ENCODE measurements at regions not wholly inside any gene's neighbourhood (a gene's known extent, or its start where the extent isn't known, plus 50 kb on each side); places are given as distances from the start of the nearest gene placed in this dataset.
"Not testable (repeated sequence)": the region's sequence is repeated elsewhere in the genome, so short reads cannot be mapped to it uniquely, and the experiment has no call there.

- DNase-seq: no peak
Measured at GRCh38 chr10:25076506-25077177, 60.2 kb downstream of the THNSL1 start.

DNA sequence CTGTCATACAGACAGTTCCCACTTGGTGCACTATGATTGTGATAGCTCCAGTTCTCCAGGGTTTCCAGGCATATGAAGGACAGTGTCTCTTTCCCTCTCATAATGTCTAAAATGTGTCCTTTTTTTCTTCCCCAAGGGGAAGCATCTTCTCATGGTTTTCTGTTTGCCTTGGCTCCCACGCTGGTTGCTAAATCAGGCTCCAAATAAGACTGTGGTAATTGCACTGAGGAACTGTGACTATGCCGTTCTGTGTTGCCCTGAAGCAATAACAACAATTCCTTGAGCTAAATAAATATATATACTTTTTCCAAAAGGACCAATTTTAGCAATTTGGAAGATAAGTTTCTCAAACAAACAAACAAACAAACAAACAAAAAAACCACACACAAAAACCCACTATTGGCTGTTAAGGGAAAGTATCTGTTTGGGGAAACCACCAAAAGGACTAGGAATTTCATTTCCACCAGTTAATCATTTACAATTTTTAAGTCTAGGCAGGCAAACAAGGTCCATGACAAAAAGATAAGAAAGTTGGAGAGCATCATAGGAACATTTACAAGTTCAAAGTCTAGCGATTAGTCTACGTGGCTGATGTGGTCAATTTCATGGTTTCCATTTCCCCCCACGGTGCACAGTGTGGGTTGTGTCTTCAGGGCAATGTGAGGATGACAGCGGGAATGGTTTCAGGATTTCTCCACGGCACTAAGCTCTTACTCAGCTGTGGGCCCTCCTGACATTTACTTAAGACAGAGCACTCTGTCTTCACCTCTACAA lies 62.4 kb downstream of the THNSL1 start:
- DNase-seq: no peak

DNA sequence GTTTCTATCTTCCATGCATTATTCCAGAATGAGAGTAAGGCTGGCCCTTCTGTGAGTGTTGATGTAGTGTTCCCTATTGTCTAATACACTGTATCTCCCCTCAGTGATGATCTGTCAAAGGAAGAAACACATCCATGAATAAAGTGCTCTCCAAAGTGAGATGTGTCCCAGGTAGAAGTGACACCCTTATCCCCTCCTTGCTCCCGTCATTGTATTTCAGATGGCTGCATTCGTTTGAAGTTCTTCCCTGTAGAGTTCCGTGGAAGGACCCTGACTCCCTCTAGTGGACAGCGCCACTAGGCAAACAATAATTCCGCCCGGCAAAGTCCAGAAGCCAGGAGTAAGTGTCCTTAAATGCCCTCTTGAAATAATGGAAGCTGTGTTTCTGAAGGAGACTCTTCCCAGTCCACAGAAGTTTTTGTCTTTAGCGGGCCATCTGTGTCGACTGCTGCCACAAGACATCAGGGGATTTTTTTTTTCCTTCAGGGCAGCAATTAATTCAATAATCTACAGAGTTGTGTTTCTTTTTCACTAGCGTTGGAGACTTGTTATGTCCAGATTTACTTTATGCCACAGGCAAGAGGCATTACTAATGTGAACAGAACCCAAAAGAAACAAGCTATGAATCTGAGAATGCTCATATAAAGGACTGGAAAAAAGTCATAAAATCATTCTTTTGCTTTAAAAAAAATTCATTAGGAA lies 64.6 kb downstream of the THNSL1 start:
- DNase-seq: peak in 4 of 5 donors; percentile 20 to 52 (median 36)

- no peak for DNase-seq
Measured at GRCh38 chr10:25082276-25083204, 66.1 kb downstream of the THNSL1 start.

DNA sequence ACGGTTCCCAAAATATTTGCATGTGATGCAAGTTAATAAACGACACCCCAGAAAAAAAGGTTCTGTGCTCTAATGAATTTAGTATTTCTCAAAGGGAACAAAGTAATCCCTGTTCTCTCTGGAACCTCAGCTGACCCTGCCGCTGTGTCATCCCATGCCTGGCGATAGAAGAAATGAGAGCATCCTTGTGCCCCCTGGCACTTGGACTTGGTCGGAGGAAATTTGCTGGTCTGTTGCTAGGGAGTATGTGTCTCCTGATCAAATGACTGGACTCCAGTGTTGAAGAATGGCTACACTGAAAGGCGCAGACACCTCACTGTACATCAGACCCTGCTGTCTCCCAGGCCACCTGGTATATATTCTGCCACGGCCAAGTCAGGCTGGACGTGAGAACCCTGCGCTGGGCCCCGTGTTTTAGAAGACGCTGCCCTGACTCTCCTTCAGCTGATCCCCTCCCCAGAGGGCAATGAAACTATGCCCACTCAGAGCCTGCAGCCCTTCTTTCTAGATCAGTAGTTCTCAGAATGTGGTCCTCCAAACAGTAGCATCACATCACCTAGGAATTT lies 67.2 kb downstream of the THNSL1 start:
- DNase-seq: no peak

- no peak for DNase-seq
Measured at GRCh38 chr10:25084447-25084846, 68.0 kb downstream of the THNSL1 start.

DNA sequence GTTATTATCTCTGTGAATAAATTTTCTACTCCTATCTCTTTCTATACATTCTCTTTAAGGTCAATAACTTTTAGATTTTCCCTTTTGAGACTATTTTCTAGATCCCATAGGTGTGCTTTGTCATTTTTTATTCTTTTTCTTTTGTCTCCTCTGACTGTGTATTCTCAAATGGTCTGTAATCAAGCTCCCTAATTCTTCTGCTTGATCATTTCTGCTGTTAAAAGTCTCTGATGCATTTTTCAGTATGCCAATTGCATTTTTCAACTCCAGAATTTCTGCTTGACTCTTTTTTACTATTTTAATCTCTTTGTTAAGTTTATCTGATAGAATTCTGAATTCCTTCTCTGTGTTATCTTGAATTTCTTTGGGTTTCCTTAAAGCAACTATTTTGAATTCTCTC lies 78.2 kb downstream of the THNSL1 start:
- DNase-seq: no peak

GRCh38 chr10:25097669-25098411 lies 77.0 kb upstream of the GPR158 start:
- no peak for DNase-seq

GRCh38 chr10:25100141-25100540 lies 74.7 kb upstream of the GPR158 start:
- no peak for DNase-seq

DNA sequence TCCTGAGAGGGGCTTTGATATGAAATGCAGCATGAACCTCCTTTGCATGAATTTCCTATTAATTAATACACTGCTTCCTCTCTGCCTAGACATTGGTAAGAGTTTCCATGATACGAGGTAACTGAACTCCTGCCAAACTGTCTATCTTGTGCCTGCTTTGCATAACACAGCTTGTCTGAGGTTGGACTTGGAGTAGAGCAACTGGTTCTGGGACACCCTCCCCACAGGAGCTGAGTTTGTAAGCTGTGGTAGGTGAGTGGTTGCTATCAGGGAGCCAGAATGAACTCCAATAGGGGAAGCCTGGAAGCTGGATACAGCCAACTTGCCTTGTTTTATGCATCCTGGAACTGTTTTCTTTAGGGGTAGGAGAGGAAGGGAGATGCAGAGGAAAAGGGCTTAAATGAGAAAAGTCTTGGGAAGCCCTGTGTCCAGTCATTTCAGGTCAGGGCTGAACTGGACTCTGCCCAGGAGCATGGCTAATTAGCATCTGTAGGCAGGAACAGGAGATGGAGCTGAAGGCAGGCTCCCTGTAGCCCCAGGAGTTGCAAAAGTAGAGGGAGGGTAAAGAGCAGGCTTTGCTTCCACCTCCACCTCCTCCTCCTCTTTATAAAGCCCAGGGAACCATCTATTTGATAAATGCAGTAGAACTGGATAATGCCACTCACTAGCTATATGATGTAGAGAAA lies 73.2 kb upstream of the GPR158 start:
- DNase-seq: no peak

GRCh38 chr10:25102147-25102822 lies 72.5 kb upstream of the GPR158 start:
- DNase-seq: no peak

DNA sequence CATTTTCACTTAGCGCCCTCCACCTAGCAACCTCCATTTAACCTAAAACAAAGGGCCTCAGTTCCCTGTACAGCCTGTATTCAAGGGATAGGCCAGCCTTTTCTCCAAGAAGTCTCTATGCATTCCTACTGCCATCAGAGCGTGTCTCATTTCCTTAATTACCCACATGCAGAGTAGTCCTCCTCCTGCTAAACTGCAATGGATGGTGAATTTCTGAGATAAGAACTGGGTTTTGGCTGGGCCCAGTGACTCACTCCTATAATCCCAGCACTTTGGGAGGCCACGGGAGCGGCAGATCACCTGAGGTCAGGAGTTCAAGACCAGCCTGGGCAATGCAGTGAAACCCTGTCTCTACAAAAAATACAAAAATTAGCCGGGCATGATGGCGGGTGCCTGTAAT lies 71.1 kb upstream of the GPR158 start:
- DNase-seq: no peak

- DNase-seq: no peak
Measured at GRCh38 chr10:25104441-25104840, 70.4 kb upstream of the GPR158 start.

GRCh38 chr10:25105262-25105661 lies 69.5 kb upstream of the GPR158 start:
- no peak for DNase-seq

GRCh38 chr10:25105743-25106260 lies 69.0 kb upstream of the GPR158 start:
- DNase-seq: no peak

GRCh38 chr10:25107756-25108155 lies 67.0 kb upstream of the GPR158 start:
- no peak for DNase-seq

GRCh38 chr10:25109896-25110295 lies 64.9 kb upstream of the GPR158 start:
- DNase-seq: not testable (repeated sequence)

DNA sequence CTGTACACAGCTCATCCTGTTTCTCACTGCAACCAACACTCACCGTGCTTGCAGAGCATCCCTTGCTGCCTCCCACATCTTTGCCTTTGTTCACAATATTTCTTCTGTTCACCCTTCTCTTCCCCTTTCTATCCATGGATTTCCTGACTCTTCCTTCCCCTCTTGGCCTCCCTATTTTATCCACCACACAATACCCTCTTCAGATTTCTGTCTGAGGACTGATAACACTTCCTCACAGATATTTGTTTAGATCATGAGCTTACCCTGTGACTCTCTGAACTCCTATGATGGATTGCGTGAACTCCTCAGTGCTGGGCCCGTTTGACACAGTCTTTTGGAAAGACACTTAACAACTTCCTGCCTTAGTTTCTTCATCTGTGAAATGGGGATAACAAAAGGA lies 62.8 kb upstream of the GPR158 start:
- DNase-seq: no peak

DNA sequence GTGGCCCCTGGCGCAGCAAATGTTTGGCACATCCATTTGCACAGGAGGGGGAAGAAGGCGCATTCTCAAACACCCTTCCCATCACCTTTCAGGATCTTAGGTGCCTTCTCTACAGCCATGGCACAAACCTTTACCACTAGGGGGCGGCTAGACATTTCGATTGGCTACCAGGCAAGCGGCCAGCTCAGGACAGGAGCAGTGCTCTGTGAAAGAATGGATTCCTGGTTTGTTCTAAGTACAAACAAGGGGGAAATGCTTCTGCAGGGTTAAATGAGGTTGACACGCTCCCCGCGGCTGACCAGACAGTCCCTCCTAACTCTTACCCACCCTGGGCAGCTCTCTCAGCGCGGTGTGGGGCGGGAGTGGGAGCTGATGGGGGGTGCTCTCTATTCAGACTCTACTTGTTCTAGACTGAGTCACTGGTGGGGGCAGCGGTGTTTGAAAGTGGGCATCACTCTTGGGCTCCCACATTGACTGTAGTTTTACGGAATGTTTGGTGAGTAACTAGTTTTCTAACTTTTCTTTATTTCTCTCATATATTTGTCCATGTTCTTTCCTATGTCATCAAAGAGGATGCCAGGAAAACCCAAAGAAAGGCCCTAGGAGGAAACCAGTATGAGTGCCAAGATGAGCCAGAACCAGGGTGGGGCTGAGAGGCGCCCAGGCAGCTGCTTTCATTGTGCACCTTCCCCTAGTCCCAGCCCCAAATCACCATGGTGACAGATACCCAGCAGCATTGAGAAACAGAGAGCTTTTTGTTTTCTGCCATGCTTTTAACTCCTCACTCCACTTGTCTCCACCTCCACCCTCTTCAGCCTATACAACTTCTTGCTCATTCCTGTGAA lies 61.4 kb upstream of the GPR158 start:
- peak in 2 of 5 donors; percentile 6 to 19 for DNase-seq

All from T-helper 1 cell (primary cell).